ENCODE measurements at regions not wholly inside any gene's neighbourhood (a gene's known extent, or its start where the extent isn't known, plus 50 kb on each side); places are given as distances from the start of the nearest gene placed in this dataset.
A peak's percentile ranks its signal among the peaks of the same experiment; 100 is the strongest.
"Not testable (repeated sequence)": the region's sequence is repeated elsewhere in the genome, so short reads cannot be mapped to it uniquely, and the experiment has no call there.

DNA sequence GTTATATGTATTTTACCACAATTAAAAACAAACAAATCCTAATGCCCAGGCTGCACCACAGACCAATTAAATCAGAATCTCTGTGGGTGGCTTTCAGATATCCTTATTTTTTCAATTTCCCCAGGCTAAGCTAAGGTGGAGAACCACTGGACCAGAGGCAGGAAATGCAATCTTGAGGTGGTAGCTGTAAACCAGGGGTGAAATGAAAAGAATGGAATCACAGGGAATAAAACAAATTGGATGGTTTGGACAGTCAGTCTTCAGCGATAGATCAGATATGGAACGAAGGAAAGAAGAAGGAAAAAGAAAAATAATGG, 215.4 kb downstream of the KCNRG start:
- peaks cover 3 to 29% (median 15%) of the 10 kb centered on the region in 6 donors for H3K4me1 ChIP-seq
- intact Hi-C loops (cut with DNase I; ENCODE audit: low total_unique reads) = no loop called here
- H3K27ac ChIP-seq = peak overlapping the region in 7 of 8 donors; percentile 35 to 81 (median 66)
- no peak for TF ChIP-seq POLR2A (IDR thresholded peaks at IDR 0.05)
- TF ChIP-seq, protein P1, sequence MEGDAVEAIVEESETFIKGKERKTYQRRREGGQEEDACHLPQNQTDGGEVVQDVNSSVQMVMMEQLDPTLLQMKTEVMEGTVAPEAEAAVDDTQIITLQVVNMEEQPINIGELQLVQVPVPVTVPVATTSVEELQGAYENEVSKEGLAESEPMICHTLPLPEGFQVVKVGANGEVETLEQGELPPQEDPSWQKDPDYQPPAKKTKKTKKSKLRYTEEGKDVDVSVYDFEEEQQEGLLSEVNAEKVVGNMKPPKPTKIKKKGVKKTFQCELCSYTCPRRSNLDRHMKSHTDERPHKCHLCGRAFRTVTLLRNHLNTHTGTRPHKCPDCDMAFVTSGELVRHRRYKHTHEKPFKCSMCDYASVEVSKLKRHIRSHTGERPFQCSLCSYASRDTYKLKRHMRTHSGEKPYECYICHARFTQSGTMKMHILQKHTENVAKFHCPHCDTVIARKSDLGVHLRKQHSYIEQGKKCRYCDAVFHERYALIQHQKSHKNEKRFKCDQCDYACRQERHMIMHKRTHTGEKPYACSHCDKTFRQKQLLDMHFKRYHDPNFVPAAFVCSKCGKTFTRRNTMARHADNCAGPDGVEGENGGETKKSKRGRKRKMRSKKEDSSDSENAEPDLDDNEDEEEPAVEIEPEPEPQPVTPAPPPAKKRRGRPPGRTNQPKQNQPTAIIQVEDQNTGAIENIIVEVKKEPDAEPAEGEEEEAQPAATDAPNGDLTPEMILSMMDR (IDR thresholded peaks at IDR 0.05 in 8 of 11, conservative IDR thresholded peaks at IDR 0.05 in 3 of 11) = no peak
- no peak for TF ChIP-seq POLR2AphosphoS5 (IDR thresholded peaks at IDR 0.05)
- no peak overlapping the region for H3K4me3 ChIP-seq
- no peaks in the 10 kb centered on the region for H3K27me3 ChIP-seq (replicated peaks in 1 of 7)
- H3K36me3 ChIP-seq = no peaks in the 10 kb centered on the region
- peaks cover 0 to 17% (median 5%) of the 10 kb centered on the region in 8 donors for H3K9me3 ChIP-seq
- no peak for DNase-seq
- WGBS, 5 donors = 86 to 96% (median 92%) methylated on average over 2 of the region's 2 CpGs

DNA sequence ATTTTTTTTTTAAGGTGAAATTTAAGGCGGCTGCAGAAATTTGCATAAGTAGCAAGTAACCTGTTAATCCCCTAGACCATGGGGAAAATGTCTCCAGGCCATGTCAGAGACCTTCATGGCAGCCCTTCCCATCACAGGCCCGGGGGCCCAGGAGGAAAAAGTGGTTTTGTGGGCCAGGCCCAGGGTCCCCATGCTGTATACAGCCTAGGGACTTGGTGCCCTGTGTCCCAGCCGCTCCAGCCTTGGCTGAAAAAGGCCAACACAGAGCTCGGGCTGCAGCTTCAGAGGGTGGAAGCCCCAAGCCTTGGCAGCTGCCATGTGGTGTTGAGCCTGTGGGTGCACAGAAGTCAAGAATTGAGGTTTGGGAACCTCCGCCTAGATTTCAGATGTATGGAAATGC, 218.3 kb downstream of the KCNRG start:
- intact Hi-C loops (cut with DNase I; ENCODE audit: low total_unique reads); H3K27ac ChIP-seq; H3K36me3 ChIP-seq; H3K4me3 ChIP-seq; H3K27me3 ChIP-seq (replicated peaks in 1 of 7): not testable (repeated sequence)
- 86 to 97% (median 95%) methylated on average over 4 to 5 of the region's 5 CpGs for WGBS, 5 donors
- DNase-seq = peak; percentile 56
- Histone ChIP-seq H3K4me1 (peaks cover 3 to 40% (median 22%) of the 10 kb centered on the region in 6 donors), H3K9me3 (peaks cover 0 to 17% (median 5%) of the 10 kb centered on the region in 8 donors)

DNA sequence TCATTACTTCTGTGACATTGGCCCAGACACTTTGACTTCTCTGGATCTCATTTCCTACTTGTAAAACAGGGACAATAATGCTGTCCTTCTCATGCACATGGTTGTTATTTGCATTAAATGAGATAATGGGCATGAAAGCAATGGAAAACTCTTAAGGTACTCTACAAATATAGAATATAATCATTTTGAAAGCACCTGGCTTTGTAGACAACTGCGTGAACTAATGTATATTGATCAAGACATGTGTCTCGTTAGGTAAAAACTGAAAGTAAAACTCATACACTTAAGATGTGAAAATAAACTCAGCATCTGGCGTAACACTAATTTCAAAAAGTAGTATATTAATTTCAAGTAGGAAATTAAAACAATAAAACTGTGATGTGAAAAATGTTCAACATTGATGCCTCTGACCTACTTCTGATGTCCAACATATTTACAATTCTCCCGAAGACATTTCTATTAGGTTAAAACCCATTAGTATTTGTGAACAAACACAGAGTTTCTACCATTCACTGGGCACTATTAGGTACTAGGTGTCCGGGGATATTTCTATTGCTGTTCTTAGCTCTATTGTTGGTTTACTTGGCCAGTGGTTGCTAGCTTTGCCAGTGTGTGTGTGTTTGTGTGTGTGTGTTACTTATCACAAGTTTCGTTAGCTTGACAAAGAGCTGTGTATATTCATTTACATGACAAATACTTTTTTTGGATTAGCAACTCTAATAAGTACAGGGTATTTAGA, 220.5 kb downstream of the KCNRG start:
- intact Hi-C loops (cut with DNase I; ENCODE audit: low total_unique reads) = no loop called here
- Histone ChIP-seq H3K4me1 (peaks cover 0 to 28% (median 12%) of the 10 kb centered on the region in 6 donors), H3K36me3 (no peaks in the 10 kb centered on the region), H3K27me3 (replicated peaks in 1 of 7) (no peaks in the 10 kb centered on the region), H3K9me3 (peaks cover 0 to 17% (median 5%) of the 10 kb centered on the region in 8 donors), H3K4me3 (peak overlapping the region in 3 of 8 donors; percentile 3 to 49 (median 23)), H3K27ac (peak overlapping the region in 6 of 8 donors; percentile 31 to 69 (median 43))
- TF ChIP-seq POLR2AphosphoS5 (IDR thresholded peaks at IDR 0.05) = no peak
- TF ChIP-seq, protein P1 (IDR thresholded peaks at IDR 0.05 in 8 of 11, conservative IDR thresholded peaks at IDR 0.05 in 3 of 11) = no peak
- TF ChIP-seq POLR2A (IDR thresholded peaks at IDR 0.05) = no peak
- no peak for DNase-seq
- WGBS, 5 donors = 65 to 75% (median 74%) methylated on average over 6 of the region's 6 CpGs

DNA sequence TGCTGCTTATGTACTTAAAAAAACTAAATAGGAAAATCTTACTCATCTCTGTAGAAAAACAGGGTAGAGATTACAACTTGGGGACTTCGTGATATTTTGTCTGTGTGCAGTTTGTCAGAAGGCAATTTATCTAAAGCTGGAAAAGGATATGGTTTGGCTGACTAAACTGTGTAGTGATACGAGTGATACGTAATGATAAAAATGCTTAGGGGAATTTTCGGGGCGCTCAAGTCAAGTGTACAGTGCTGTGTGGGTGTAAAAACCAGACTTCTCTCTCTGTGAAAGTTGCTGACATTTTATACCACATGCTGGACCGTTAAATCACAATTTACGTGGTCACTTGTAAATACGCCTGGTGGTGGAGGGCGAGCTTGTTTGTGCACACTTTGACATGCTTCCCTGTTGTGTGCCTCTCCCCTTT, 221.7 kb downstream of the KCNRG start:
- 49 to 68% (median 61%) methylated on average over 9 of the region's 9 CpGs for WGBS, 5 donors
- H3K27me3 ChIP-seq (replicated peaks in 1 of 7) = no peaks in the 10 kb centered on the region
- intact Hi-C loops (cut with DNase I; ENCODE audit: low total_unique reads) = no loop called here
- TF ChIP-seq, protein P1 (IDR thresholded peaks at IDR 0.05 in 8 of 11, conservative IDR thresholded peaks at IDR 0.05 in 3 of 11) = no peak
- TF ChIP-seq POLR2A (IDR thresholded peaks at IDR 0.05) = no peak
- no peak for TF ChIP-seq POLR2AphosphoS5 (IDR thresholded peaks at IDR 0.05)
- peaks cover 0 to 21% (median 7%) of the 10 kb centered on the region in 6 donors for H3K4me1 ChIP-seq
- H3K4me3 ChIP-seq = peak overlapping the region in 1 of 8 donors; percentile 49
- H3K36me3 ChIP-seq = no peaks in the 10 kb centered on the region
- peaks cover 0 to 17% (median 5%) of the 10 kb centered on the region in 8 donors for H3K9me3 ChIP-seq
- no peak for DNase-seq
- peak overlapping the region in 5 of 8 donors; percentile 14 to 69 (median 50) for H3K27ac ChIP-seq
